ENCODE measurements at regions not wholly inside any gene's neighbourhood (a gene's known extent, or its start where the extent isn't known, plus 50 kb on each side); places are given as distances from the start of the nearest gene placed in this dataset.

- DNase-seq (ENCODE audit: low spot score) = no peak
These were observed 94.6 kb downstream of the HAPSTR1 start for GRCh38 chr16:9186061-9186460.

- no peak for DNase-seq (ENCODE audit: low spot score)
These were observed 97.3 kb downstream of the HAPSTR1 start for GRCh38 chr16:9188721-9189120.

- DNase-seq (ENCODE audit: low spot score) = no peak
These were observed 99.9 kb downstream of the HAPSTR1 start for GRCh38 chr16:9191274-9191850.

GRCh38 chr16:9192746-9193145 lies 101.3 kb downstream of the HAPSTR1 start:
- DNase-seq (ENCODE audit: low spot score) = no peak

GRCh38 chr16:9195287-9195686 lies 103.8 kb downstream of the HAPSTR1 start:
- no peak for DNase-seq (ENCODE audit: low spot score)

GRCh38 chr16:9197957-9198661 lies 106.7 kb downstream of the HAPSTR1 start:
- no peak for DNase-seq (ENCODE audit: low spot score)

GRCh38 chr16:9199311-9199710 lies 107.9 kb downstream of the HAPSTR1 start:
- no peak for DNase-seq (ENCODE audit: low spot score)

GRCh38 chr16:9199751-9200150 lies 108.3 kb downstream of the HAPSTR1 start:
- DNase-seq (ENCODE audit: low spot score) = no peak

- DNase-seq (ENCODE audit: low spot score) = no peak
These were observed 112.5 kb downstream of the HAPSTR1 start for GRCh38 chr16:9203956-9204355.

GRCh38 chr16:9205661-9206060 lies 114.2 kb downstream of the HAPSTR1 start:
- DNase-seq (ENCODE audit: low spot score) = no peak

GRCh38 chr16:9206156-9206555 lies 114.7 kb downstream of the HAPSTR1 start:
- no peak for DNase-seq (ENCODE audit: low spot score)

GRCh38 chr16:9212621-9213020 lies 121.2 kb downstream of the HAPSTR1 start:
- DNase-seq (ENCODE audit: low spot score) = no peak

- DNase-seq (ENCODE audit: low spot score) = no peak
These were observed 128.4 kb downstream of the HAPSTR1 start for GRCh38 chr16:9219813-9220212.

- DNase-seq (ENCODE audit: low spot score) = peak; percentile 52
These were observed 134.3 kb downstream of the HAPSTR1 start for GRCh38 chr16:9225527-9226316.

- DNase-seq (ENCODE audit: low spot score) = no peak
These were observed 135.5 kb downstream of the HAPSTR1 start for GRCh38 chr16:9226924-9227323.

- DNase-seq (ENCODE audit: low spot score) = no peak
These were observed 139.6 kb downstream of the HAPSTR1 start for GRCh38 chr16:9231039-9231438.

- DNase-seq (ENCODE audit: low spot score) = no peak
These were observed 140.8 kb downstream of the HAPSTR1 start for GRCh38 chr16:9232102-9232770.

- DNase-seq (ENCODE audit: low spot score) = no peak
These were observed 144.4 kb downstream of the HAPSTR1 start for GRCh38 chr16:9235867-9236266.

- DNase-seq (ENCODE audit: low spot score) = no peak
These were observed 144.9 kb downstream of the HAPSTR1 start for GRCh38 chr16:9236319-9236718.

GRCh38 chr16:9238346-9238745 lies 146.9 kb downstream of the HAPSTR1 start:
- no peak for DNase-seq (ENCODE audit: low spot score)

- DNase-seq (ENCODE audit: low spot score) = no peak
These were observed 149.7 kb downstream of the HAPSTR1 start for GRCh38 chr16:9241177-9241576.

GRCh38 chr16:9248162-9248561 lies 156.7 kb downstream of the HAPSTR1 start:
- DNase-seq (ENCODE audit: low spot score) = no peak

GRCh38 chr16:9249534-9249933 lies 158.1 kb downstream of the HAPSTR1 start:
- DNase-seq (ENCODE audit: low spot score) = no peak
